MM.1S (cell line): ENCODE measurements at regions not wholly inside any gene's neighbourhood (a gene's known extent, or its start where the extent isn't known, plus 50 kb on each side); places are given as distances from the start of the nearest gene placed in this dataset.
"Not testable (repeated sequence)": the region's sequence is repeated elsewhere in the genome, so short reads cannot be mapped to it uniquely, and the experiment has no call there.

ENCODE experiments used
- CTCF ChIP-seq: fragments of 300-600 bp; sonication (generic); IDR thresholded peaks from 2 replicates; pipeline ENCODE4 v1.5.1; 2016; ENCODE audit warnings: antibody characterized with exemption, low read length, mixed read lengths
- EZH2 ChIP-seq: fragments of 300-600 bp; sonication (generic); optimal IDR thresholded peaks from 2 replicates; pipeline ENCODE3; 2017; ENCODE audit warnings: low read depth, mild to moderate bottlenecking, antibody characterized with exemption, low read length, mixed read lengths
- EZH2phosphoT487 ChIP-seq: fragments of 300-600 bp; sonication (generic); IDR thresholded peaks from 2 replicates; pipeline ENCODE4 v1.6.1; 2018; ENCODE audit warnings: antibody characterized with exemption, low read length

- TF ChIP-seq CTCF, EZH2, EZH2phosphoT487: not testable (repeated sequence)
Observed at GRCh38 chr12:33017029-33017428, 120.5 kb upstream of the PKP2 start.
